Cardiac muscle cell (in vitro differentiated cells and primary cell): ENCODE measurements at regions not wholly inside any gene's neighbourhood (a gene's known extent, or its start where the extent isn't known, plus 50 kb on each side); places are given as distances from the start of the nearest gene placed in this dataset.
A peak's percentile ranks its signal among the peaks of the same experiment; 100 is the strongest.

Experiments
- DNase-seq, 2 donors: peaks; one replicate each; pipeline versions ENCODE4 v3.0.0 to v3.0.0-alpha.2; 2010 to 2017; ENCODE audit warnings: low read depth in 1 of 2, low spot score in 1 of 2
- H3K27ac ChIP-seq: fragments of 200-600 bp; sonication (generic); 2 replicates; pipeline ENCODE4 v1.5.1; 2016
- H3K27me3 ChIP-seq: fragments of 200-600 bp; sonication (generic); 2 replicates; pipeline ENCODE4 v1.6.0; 2016; ENCODE audit warnings: control low read depth
- H3K36me3 ChIP-seq: fragments of 200-600 bp; sonication (generic); 2 replicates; pipeline ENCODE4 v1.5.1; 2016; ENCODE audit warnings: control low read depth
- H3K4me1 ChIP-seq: fragments of 200-600 bp; sonication (generic); 2 replicates; pipeline ENCODE4 v1.8.1; 2017; ENCODE audit warnings: low read depth, mild to moderate bottlenecking, mixed run types
- H3K4me3 ChIP-seq: fragments of 200-600 bp; sonication (generic); 2 replicates; pipeline ENCODE4 v1.5.1; 2016; ENCODE audit warnings: mild to moderate bottlenecking
- H3K9me3 ChIP-seq: fragments of 200-600 bp; sonication (generic); 2 replicates; pipeline ENCODE4 v1.5.1; 2017; ENCODE audit warnings: low read depth, mild to moderate bottlenecking, control low read depth
- CTCF ChIP-seq: IDR thresholded peaks from 2 replicates; pipeline ENCODE4 v1.5.1; 2012; ENCODE audit warnings: low read depth, mild to moderate bottlenecking, low read length

GRCh38 chr13:90541346-90541745 lies 806.1 kb upstream of the MIR17HG start:
- DNase-seq = no peak
- Histone ChIP-seq H3K27me3 (no peaks in the 10 kb centered on the region), H3K27ac (no peak overlapping the region), H3K36me3 (no peaks in the 10 kb centered on the region), H3K4me1 (no peaks in the 10 kb centered on the region), H3K9me3 (no peaks in the 10 kb centered on the region), H3K4me3 (no peak overlapping the region)
- no peak for TF ChIP-seq CTCF

DNA sequence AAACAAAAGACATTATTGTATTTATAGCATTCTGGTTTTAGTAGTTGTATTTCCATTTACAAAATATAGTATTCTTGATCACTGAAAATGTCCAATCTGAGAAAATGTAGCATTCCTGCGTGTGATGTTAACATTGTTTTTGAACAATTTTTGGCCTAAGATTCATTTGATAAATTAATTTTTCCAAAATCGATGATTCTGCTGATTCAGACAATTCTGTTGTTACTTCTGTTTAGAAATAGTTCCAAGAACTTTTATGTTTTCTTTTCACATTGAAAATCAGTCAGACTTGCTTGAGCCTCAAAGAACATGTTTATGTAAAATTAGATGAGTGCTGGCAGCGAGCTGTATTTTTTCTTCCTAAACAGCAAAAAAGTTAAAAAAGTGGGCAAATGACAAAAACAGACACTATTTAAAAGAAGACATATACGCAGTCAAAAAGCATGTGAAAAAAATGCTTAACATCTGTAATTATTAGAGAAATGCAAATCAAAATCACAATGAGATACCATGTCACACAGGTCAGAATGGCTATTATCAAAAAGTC lies 804.5 kb upstream of the MIR17HG start:
- Histone ChIP-seq H3K4me3 (no peak overlapping the region), H3K4me1 (no peaks in the 10 kb centered on the region), H3K36me3 (no peaks in the 10 kb centered on the region), H3K9me3 (no peaks in the 10 kb centered on the region), H3K27ac (no peak overlapping the region), H3K27me3 (no peaks in the 10 kb centered on the region)
- DNase-seq = no peak
- no peak for TF ChIP-seq CTCF

- Histone ChIP-seq H3K4me3 (no peak overlapping the region), H3K27ac (no peak overlapping the region), H3K4me1 (no peaks in the 10 kb centered on the region), H3K27me3 (no peaks in the 10 kb centered on the region), H3K9me3 (no peaks in the 10 kb centered on the region), H3K36me3 (no peaks in the 10 kb centered on the region)
- DNase-seq = peak in 1 of 2 donors; percentile 14
- no peak for TF ChIP-seq CTCF
Observed at GRCh38 chr13:90545070-90545840, 802.2 kb upstream of the MIR17HG start.

DNA sequence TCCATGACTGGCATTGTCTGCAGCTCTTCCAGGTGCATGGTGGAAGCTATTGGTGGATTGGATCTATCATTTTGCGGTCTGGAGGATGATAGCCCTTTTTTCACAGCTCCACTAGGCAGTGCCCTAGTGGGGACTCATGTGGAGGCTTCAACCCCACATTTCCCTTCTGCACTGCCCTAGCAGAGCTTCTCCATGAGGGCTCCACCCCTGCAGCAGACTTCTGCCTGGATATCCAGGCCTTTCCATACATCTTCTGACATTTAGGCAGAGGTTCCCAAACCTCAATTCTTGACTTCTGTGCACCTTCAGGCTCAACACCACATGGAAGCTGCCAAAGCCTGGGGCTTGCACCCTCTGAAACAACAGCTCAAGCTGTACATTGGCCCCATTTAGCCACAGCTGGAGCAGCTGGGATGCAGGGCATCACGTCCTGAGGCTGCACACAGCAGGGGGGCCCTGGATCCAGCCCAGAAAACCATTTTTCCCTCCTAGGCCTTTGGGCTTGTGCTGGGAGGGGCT lies 800.2 kb upstream of the MIR17HG start:
- Histone ChIP-seq H3K9me3 (no peaks in the 10 kb centered on the region), H3K27me3 (no peaks in the 10 kb centered on the region), H3K27ac (no peak overlapping the region), H3K36me3 (no peaks in the 10 kb centered on the region), H3K4me1 (no peaks in the 10 kb centered on the region), H3K4me3 (no peak overlapping the region)
- no peak for DNase-seq
- no peak for TF ChIP-seq CTCF

- DNase-seq = no peak
- Histone ChIP-seq H3K36me3 (no peaks in the 10 kb centered on the region), H3K27ac (no peak overlapping the region), H3K4me1 (no peaks in the 10 kb centered on the region), H3K9me3 (no peaks in the 10 kb centered on the region), H3K4me3 (no peak overlapping the region), H3K27me3 (no peaks in the 10 kb centered on the region)
- no peak for TF ChIP-seq CTCF
Observed at GRCh38 chr13:90551253-90551652, 796.2 kb upstream of the MIR17HG start.
